ENCODE measurements at regions not wholly inside any gene's neighbourhood (a gene's known extent, or its start where the extent isn't known, plus 50 kb on each side); places are given as distances from the start of the nearest gene placed in this dataset.

DNA sequence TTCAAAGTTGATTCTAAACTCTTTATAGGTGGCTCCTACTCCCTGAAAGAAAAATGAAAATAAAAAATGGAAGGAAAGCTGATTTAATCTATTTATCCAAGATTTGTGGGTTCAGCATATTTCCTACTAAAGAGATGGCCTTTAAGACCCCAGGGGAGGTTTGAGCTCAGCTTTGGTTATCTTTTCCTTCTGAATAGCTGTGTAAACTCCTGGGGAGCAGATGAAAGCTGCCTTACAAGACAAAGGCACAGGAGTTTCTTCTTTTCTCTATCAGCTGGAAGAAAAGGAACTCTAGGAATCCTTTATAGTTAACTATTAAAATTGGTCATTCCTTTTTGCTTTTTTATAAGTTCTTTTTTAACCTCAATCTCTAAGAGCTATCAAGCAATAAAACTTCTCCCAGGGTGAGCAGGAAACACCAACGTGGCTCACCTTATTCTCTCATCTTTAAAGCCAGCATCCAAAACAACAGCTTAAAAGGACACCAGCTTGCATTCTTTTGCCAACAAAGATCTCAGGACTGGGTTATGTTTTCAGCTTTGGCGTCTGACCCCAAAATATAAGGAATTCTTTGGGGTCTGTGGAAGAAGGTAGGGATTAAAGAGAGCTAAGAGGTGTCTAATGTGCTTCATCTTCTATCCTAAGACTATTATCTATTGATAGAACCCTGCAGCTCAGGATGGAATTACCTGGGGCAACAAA, 371.7 kb upstream of the KITLG start:
- no peak for TF ChIP-seq CTCF (IDR thresholded peaks at IDR 0.05; ENCODE audit: borderline replicate concordance, extremely low read depth, insufficient read depth)
- H3K4me1 ChIP-seq (ENCODE audit: control insufficient read depth in 2 of 3, insufficient read depth in 2 of 3, low read depth in 1 of 3, low read length in 3 of 3), result no peaks in the 10 kb centered on the region
- H3K9ac ChIP-seq (ENCODE audit: low read length in 3 of 3), result no peak overlapping the region
- no peaks in the 10 kb centered on the region for H3K27me3 ChIP-seq (ENCODE audit: control insufficient read depth, insufficient read depth, low read length)
- DNase-seq (no peak), FAIRE-seq (no peak)
- H3K9me3 ChIP-seq (ENCODE audit: control insufficient read depth in 2 of 3, insufficient read depth in 1 of 3, low read length in 3 of 3), result no peaks in the 10 kb centered on the region
- no peak overlapping the region for H3K27ac ChIP-seq (ENCODE audit: low read depth in 2 of 2, low read length in 2 of 2)
- H3K4me3 ChIP-seq (ENCODE audit: low read length in 3 of 3), result no peak overlapping the region
- no peaks in the 10 kb centered on the region for H3K36me3 ChIP-seq (ENCODE audit: control insufficient read depth in 2 of 3, insufficient read depth in 3 of 3, low read length in 3 of 3)
- intact Hi-C loops (cut with DNase I), result no loop called here

DNA sequence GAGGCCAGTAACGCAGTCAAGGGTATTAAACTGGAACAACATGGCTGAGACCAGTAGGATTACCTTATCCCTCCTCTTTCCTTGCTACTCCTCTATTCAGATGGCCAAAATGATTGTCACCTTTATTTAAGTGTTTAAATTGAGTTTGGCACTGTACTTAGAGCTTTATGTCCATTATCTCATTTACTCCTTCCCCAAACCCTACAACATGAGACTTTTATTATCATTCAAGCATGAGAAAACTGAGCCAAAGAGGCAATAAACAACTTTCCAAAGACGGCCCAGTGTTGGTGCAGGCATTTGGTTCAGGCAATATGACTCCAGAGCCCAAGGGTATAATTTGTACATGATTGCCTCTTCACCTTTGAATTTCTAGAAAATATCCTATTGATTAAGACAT, 370.9 kb upstream of the KITLG start:
- H3K36me3 ChIP-seq (ENCODE audit: control insufficient read depth in 2 of 3, insufficient read depth in 3 of 3, low read length in 3 of 3), result no peaks in the 10 kb centered on the region
- H3K4me1 ChIP-seq (ENCODE audit: control insufficient read depth in 2 of 3, insufficient read depth in 2 of 3, low read depth in 1 of 3, low read length in 3 of 3), result no peaks in the 10 kb centered on the region
- no peaks in the 10 kb centered on the region for H3K27me3 ChIP-seq (ENCODE audit: control insufficient read depth, insufficient read depth, low read length)
- H3K27ac ChIP-seq (ENCODE audit: low read depth in 2 of 2, low read length in 2 of 2), result no peak overlapping the region
- H3K4me3 ChIP-seq (ENCODE audit: low read length in 3 of 3), result no peak overlapping the region
- H3K9ac ChIP-seq (ENCODE audit: low read length in 3 of 3), result no peak overlapping the region
- H3K9me3 ChIP-seq (ENCODE audit: control insufficient read depth in 2 of 3, insufficient read depth in 1 of 3, low read length in 3 of 3), result no peaks in the 10 kb centered on the region
- no peak for DNase-seq
- intact Hi-C loops (cut with DNase I), result no loop called here
- TF ChIP-seq CTCF (IDR thresholded peaks at IDR 0.05; ENCODE audit: borderline replicate concordance, extremely low read depth, insufficient read depth), result no peak
- no peak for FAIRE-seq

DNA sequence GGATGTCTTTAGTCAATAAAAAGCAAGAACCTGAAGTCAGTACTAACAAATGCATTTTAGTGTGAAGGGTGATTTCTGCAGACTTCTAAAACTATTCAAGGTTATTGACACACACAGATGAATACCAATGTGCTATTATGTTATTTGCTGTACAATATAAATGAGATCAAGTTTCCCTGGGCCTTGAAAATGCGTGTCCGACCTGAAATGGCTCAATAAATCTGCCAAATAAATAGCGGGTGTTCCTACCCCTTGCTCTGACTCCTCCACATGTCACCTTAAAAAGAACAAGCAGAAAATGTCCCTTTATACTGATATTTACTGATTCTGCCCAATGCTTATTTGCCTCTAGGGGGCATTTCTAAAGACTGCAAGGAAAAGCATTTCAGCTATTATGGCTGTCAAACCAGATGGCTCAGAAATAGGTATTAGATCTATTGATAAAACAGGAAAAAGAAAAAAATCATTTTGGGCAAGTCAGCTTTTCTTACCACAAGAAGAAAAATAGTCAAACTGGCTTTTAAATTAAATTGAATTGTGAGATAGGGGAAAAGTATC, 367.3 kb upstream of the KITLG start:
- Histone ChIP-seq H3K9me3 (ENCODE audit: control insufficient read depth in 2 of 3, insufficient read depth in 1 of 3, low read length in 3 of 3) (no peaks in the 10 kb centered on the region), H3K36me3 (ENCODE audit: control insufficient read depth in 2 of 3, insufficient read depth in 3 of 3, low read length in 3 of 3) (no peaks in the 10 kb centered on the region), H3K4me3 (ENCODE audit: low read length in 3 of 3) (no peak overlapping the region), H3K4me1 (ENCODE audit: control insufficient read depth in 2 of 3, insufficient read depth in 2 of 3, low read depth in 1 of 3, low read length in 3 of 3) (no peaks in the 10 kb centered on the region), H3K9ac (ENCODE audit: low read length in 3 of 3) (no peak overlapping the region), H3K27ac (ENCODE audit: low read depth in 2 of 2, low read length in 2 of 2) (no peak overlapping the region), H3K27me3 (ENCODE audit: control insufficient read depth, insufficient read depth, low read length) (no peaks in the 10 kb centered on the region)
- DNase-seq, result no peak
- TF ChIP-seq CTCF (IDR thresholded peaks at IDR 0.05; ENCODE audit: borderline replicate concordance, extremely low read depth, insufficient read depth), result no peak
- FAIRE-seq, result no peak
- intact Hi-C loops (cut with DNase I), result no loop called here

Measured in kidney (tissue), 13 donors.